Suprapubic skin (tissue), 4 donors: ENCODE measurements at regions not wholly inside any gene's neighbourhood (a gene's known extent, or its start where the extent isn't known, plus 50 kb on each side); places are given as distances from the start of the nearest gene placed in this dataset.

Experiments used
- DNase-seq, 2 donors: peaks; one replicate each; pipeline ENCODE4 v3.0.0-alpha.2; 2019; ENCODE audit warnings: low spot score in 2 of 2
- H3K27ac ChIP-seq: fragments of 200-600 bp; sonication (generic); one replicate; pipeline ENCODE4 v1.5.1; 2019
- H3K27me3 ChIP-seq: fragments of 200-600 bp; sonication (generic); one replicate; pipeline ENCODE4 v1.5.1; 2019
- H3K36me3 ChIP-seq: fragments of 200-600 bp; sonication (generic); one replicate; pipeline ENCODE4 v1.5.1; 2019
- H3K4me1 ChIP-seq: fragments of 200-600 bp; sonication (generic); one replicate; pipeline ENCODE4 v1.5.1; 2019
- H3K4me3 ChIP-seq: fragments of 200-600 bp; sonication (generic); one replicate; pipeline ENCODE4 v1.5.1; 2019; ENCODE audit warnings: mild to moderate bottlenecking
- H3K9me3 ChIP-seq: fragments of 200-600 bp; sonication (generic); one replicate; pipeline ENCODE4 v1.5.1; 2019
- EP300 ChIP-seq: sonication (generic); formaldehyde crosslinking; IDR thresholded peaks from one replicate; pipeline ENCODE4 v1.6.1; 2017; ENCODE audit warnings: antibody characterized with exemption
- POLR2A ChIP-seq, 2 donors: fragments of 450-650 bp; IDR thresholded peaks; one replicate each; pipeline ENCODE4 v1.6.1; 2017; ENCODE audit warnings: antibody characterized with exemption in 2 of 2, mild to moderate bottlenecking in 2 of 2, moderate library complexity in 2 of 2
- POLR2AphosphoS5 ChIP-seq, 3 donors: sonication (generic); formaldehyde crosslinking; IDR thresholded peaks; one replicate each; pipeline ENCODE4 v1.6.1; 2017; ENCODE audit warnings: antibody characterized with exemption in 3 of 3
- WGBS: methylation state at CpG from one replicate; pipeline ENCODE4 v1.1.5; 2018; 5-methylcytosine and 5-hydroxymethylcytosine counted together
- TF ChIP-seq, protein P1 (sequence below), 2 donors: fragments of 200-600 bp in 1 of 2; fragments of 450-650 bp in 1 of 2; sonication (generic) in 1 of 2; IDR thresholded peaks; one replicate each; pipeline ENCODE4 v1.5.1; 2016 to 2019; ENCODE audit warnings: antibody characterized with exemption in 2 of 2, mild to moderate bottlenecking in 1 of 2, moderate library complexity in 1 of 2

DNA sequence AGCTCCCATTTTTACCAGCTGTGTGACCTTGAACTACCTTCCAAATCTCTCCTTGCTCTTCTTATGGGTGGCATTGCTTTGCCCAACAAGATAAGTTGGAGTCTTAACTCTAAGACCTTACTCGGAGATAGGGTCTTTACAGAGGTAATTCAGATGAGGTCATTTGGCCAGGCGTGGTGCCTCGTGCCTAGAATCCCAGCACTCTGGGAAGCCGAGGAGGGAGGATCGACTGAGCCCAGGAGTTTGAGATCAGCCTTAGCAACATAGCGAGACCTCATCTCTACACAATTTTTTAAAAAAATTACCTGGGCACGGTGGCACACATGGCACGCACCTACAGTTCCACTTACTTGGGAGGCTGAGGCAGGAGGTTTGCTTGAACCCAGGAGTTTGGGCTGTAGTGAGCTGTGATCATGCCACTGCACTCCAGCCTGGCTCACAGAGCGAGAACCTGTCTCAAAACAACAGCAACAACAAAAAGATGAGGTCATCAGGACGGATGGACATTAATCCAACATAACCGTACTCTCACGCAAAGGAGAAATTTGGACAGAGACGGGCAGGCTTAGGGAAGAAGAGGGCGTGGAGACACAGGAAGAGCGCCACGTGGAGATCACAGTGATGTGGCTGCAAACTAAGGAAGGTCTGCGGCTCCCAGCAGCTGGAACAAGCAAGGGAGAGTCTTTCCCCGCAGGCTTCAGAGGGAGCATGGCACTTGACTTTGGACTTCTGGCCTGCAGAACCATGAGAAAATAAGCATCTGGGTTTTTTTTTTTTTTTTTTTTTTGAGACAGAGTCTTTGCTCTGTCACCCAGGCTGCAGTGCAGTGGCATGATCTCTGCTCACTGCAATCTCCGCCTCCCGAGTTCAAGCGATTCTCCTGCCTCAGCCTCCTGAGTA is 122.3 kb upstream of the CARD11 start:
- no peaks in the 10 kb centered on the region for H3K9me3 ChIP-seq
- H3K27ac ChIP-seq = no peak overlapping the region
- no peak for TF ChIP-seq EP300
- TF ChIP-seq POLR2A (IDR thresholded peaks at IDR 0.05) = no peak
- no peak for TF ChIP-seq POLR2AphosphoS5 (IDR thresholded peaks at IDR 0.05)
- TF ChIP-seq, protein P1, sequence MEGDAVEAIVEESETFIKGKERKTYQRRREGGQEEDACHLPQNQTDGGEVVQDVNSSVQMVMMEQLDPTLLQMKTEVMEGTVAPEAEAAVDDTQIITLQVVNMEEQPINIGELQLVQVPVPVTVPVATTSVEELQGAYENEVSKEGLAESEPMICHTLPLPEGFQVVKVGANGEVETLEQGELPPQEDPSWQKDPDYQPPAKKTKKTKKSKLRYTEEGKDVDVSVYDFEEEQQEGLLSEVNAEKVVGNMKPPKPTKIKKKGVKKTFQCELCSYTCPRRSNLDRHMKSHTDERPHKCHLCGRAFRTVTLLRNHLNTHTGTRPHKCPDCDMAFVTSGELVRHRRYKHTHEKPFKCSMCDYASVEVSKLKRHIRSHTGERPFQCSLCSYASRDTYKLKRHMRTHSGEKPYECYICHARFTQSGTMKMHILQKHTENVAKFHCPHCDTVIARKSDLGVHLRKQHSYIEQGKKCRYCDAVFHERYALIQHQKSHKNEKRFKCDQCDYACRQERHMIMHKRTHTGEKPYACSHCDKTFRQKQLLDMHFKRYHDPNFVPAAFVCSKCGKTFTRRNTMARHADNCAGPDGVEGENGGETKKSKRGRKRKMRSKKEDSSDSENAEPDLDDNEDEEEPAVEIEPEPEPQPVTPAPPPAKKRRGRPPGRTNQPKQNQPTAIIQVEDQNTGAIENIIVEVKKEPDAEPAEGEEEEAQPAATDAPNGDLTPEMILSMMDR (IDR thresholded peaks at IDR 0.05) = no peak
- H3K36me3 ChIP-seq = no peaks in the 10 kb centered on the region
- DNase-seq = no peak
- H3K27me3 ChIP-seq = peaks cover 40% of the 10 kb centered on the region
- WGBS = 82% methylated on average over 21 of the region's 21 CpGs
- no peaks in the 10 kb centered on the region for H3K4me1 ChIP-seq
- no peak overlapping the region for H3K4me3 ChIP-seq

- H3K4me3 ChIP-seq = no peak overlapping the region
- TF ChIP-seq POLR2AphosphoS5 (IDR thresholded peaks at IDR 0.05) (no peak), EP300 (no peak), POLR2A (IDR thresholded peaks at IDR 0.05) (no peak)
- TF ChIP-seq, protein P1 (IDR thresholded peaks at IDR 0.05) = no peak
- H3K4me1 ChIP-seq = no peaks in the 10 kb centered on the region
- H3K27ac ChIP-seq = no peak overlapping the region
- DNase-seq = no peak
- no peaks in the 10 kb centered on the region for H3K9me3 ChIP-seq
- no peaks in the 10 kb centered on the region for H3K36me3 ChIP-seq
- 60% methylated on average over 5 of the region's 5 CpGs for WGBS
- peaks cover 47% of the 10 kb centered on the region for H3K27me3 ChIP-seq
Measured at GRCh38 chr7:3167551-3167950, 123.9 kb upstream of the CARD11 start.

DNA sequence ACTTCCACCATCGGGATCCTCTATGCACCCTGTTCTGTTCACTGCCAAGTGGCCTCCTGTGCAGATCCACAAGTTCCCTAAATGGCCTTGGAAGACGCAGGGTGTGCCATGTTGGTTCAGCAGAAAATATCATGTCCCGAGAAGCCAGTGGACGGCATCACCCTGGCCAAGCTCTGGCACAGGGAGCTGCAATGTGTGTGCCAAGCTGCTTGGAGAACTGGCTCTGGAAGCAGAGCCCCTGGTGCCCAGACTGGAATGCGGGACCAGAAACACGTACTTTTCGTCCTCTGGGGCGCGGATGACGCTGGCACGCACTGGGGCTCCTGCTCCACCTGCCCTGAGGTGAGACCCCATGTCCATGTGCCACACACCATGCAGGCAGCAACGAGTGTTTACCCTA is 124.7 kb upstream of the CARD11 start:
- DNase-seq = no peak
- Histone ChIP-seq H3K4me3 (no peak overlapping the region), H3K27ac (no peak overlapping the region), H3K4me1 (no peaks in the 10 kb centered on the region), H3K27me3 (peaks cover 47% of the 10 kb centered on the region), H3K36me3 (no peaks in the 10 kb centered on the region), H3K9me3 (no peaks in the 10 kb centered on the region)
- 70% methylated on average over 5 of the region's 12 CpGs for WGBS
- no peak for TF ChIP-seq EP300
- TF ChIP-seq, protein P1 (IDR thresholded peaks at IDR 0.05) = no peak

- DNase-seq = no peak
- Histone ChIP-seq H3K9me3 (no peaks in the 10 kb centered on the region), H3K27me3 (peaks cover 47% of the 10 kb centered on the region), H3K4me3 (no peak overlapping the region), H3K4me1 (no peaks in the 10 kb centered on the region), H3K27ac (no peak overlapping the region), H3K36me3 (no peaks in the 10 kb centered on the region)
- TF ChIP-seq, protein P1 (IDR thresholded peaks at IDR 0.05) = no peak
- TF ChIP-seq POLR2AphosphoS5 (IDR thresholded peaks at IDR 0.05) (no peak), EP300 (no peak), POLR2A (IDR thresholded peaks at IDR 0.05) (no peak)
- WGBS = 81% methylated on average over 10 of the region's 10 CpGs
Measured at GRCh38 chr7:3168869-3169268, 125.2 kb upstream of the CARD11 start.

GRCh38 chr7:3172768-3173280 is 128.2 kb upstream of the SDK1 start:
- Histone ChIP-seq H3K27me3 (peaks cover 38% of the 10 kb centered on the region), H3K9me3 (no peaks in the 10 kb centered on the region), H3K36me3 (no peaks in the 10 kb centered on the region), H3K4me3 (no peak overlapping the region), H3K4me1 (no peaks in the 10 kb centered on the region), H3K27ac (no peak overlapping the region)
- 93% methylated on average over 7 of the region's 7 CpGs for WGBS
- no peak for DNase-seq
- TF ChIP-seq, protein P1 (IDR thresholded peaks at IDR 0.05) = no peak
- no peak for TF ChIP-seq POLR2A (IDR thresholded peaks at IDR 0.05)
- TF ChIP-seq EP300 = no peak
- TF ChIP-seq POLR2AphosphoS5 (IDR thresholded peaks at IDR 0.05) = no peak
